A549 (cell line): ENCODE measurements at regions not wholly inside any gene's neighbourhood (a gene's known extent, or its start where the extent isn't known, plus 50 kb on each side); places are given as distances from the start of the nearest gene placed in this dataset.

ENCODE experiments used
- ATAC-seq, 2 experiments: fragments of 200-7000 bp in 1 of 2; fragments of >200 bp in 1 of 2; cut with Nextera tagmentation in 1 of 2; cut with Tn5 transposase in 1 of 2; 3 replicates each; pipeline versions ENCODE4 v1.8.0 to v1.9.1; 2018 to 2020; ENCODE audit warnings: mild to moderate bottlenecking in 1 of 2, moderate library complexity in 1 of 2
- CTCF ChIA-PET: fragments of 300-600 bp; sonication (Branson Sonifier 250); formaldehyde crosslinking; extraction: SDS; loops from one replicate; lab custom pipeline; 2021; ENCODE audit warnings: antibody characterized with exemption, inconsistent platforms; lab: Yijun Ruan, JAX
- POLR2A ChIA-PET: fragments of 350-600 bp; formaldehyde crosslinking; extraction: SDS; loops from one replicate; lab custom pipeline; 2021; ENCODE audit warnings: antibody characterized with exemption, inconsistent platforms; lab: Yijun Ruan, JAX
- DNase-seq, 2 experiments: peaks; one replicate each; pipeline versions ENCODE4 v3.0.0 to v3.0.0-alpha.2; 2011 to 2016; ENCODE audit warnings: low read depth in 1 of 2, low spot score in 1 of 2
- FAIRE-seq: peaks from 2 replicates; lab custom pipeline; 2011; peaks lifted over from hg19 to GRCh38; lab: Jason Lieb, UNC
- H3K27ac ChIP-seq, 2 experiments: fragments of >200 bp; sonication (Bioruptor Twin); formaldehyde crosslinking; 3 replicates each; pipeline ENCODE4 v1.5.1; 2016 to 2017
- H3K4me1 ChIP-seq: fragments of >200 bp; sonication (Bioruptor Twin); formaldehyde crosslinking; 3 replicates; pipeline ENCODE4 v1.6.1; 2016
- H3K4me2 ChIP-seq: fragments of >200 bp; sonication (Bioruptor Twin); formaldehyde crosslinking; 3 replicates; pipeline ENCODE4 v1.6.1; 2016
- H3K4me3 ChIP-seq: fragments of >200 bp; sonication (Bioruptor Twin); formaldehyde crosslinking; 3 replicates; pipeline ENCODE4 v1.5.1; 2016
- H3K9me3 ChIP-seq: fragments of >200 bp; sonication (Bioruptor Twin); formaldehyde crosslinking; 3 replicates; pipeline ENCODE4 v1.6.1; 2016
- BCL3 ChIP-seq: fragments of >200 bp; sonication (Bioruptor Twin); formaldehyde crosslinking; IDR thresholded peaks from 3 replicates; pipeline ENCODE4 v1.6.1; 2016
- CBX2 ChIP-seq: fragments of 200-600 bp; sonication (generic); IDR thresholded peaks from 2 replicates; pipeline ENCODE4 v1.6.1; 2016; ENCODE audit warnings: low read depth, mild to moderate bottlenecking, borderline replicate concordance
- CHD2 ChIP-seq: fragments of 150-350 bp; IDR thresholded peaks from 2 replicates; pipeline ENCODE4 v1.6.1; 2014; ENCODE audit warnings: low read length; ENCODE audit not compliant: partially characterized antibody
- EHF ChIP-seq: fragments of 250-450 bp; sonication (Bioruptor Pico); IDR thresholded peaks from 2 replicates; pipeline ENCODE4 v1.5.0; 2020; ENCODE audit warnings: mild to moderate bottlenecking
- EHMT2 ChIP-seq: fragments of 200-600 bp; sonication (generic); IDR thresholded peaks from 2 replicates; pipeline ENCODE4 v1.6.1; 2016; ENCODE audit warnings: antibody characterized with exemption, low read depth, mild to moderate bottlenecking, moderate library complexity
- ESRRA ChIP-seq: fragments of 150-350 bp; IDR thresholded peaks from 2 replicates; pipeline ENCODE4 v1.6.1; 2014; ENCODE audit warnings: mild to moderate bottlenecking, low read length, borderline replicate concordance
- HEYL ChIP-seq: fragments of 250-450 bp; sonication (Bioruptor Pico); IDR thresholded peaks from 2 replicates; pipeline ENCODE4 v1.8.0; 2021; ENCODE audit warnings: mild to moderate bottlenecking, moderate library complexity
- HMGXB4 ChIP-seq: fragments of 250-450 bp; sonication (Bioruptor Pico); IDR thresholded peaks from 2 replicates; pipeline ENCODE4 v1.5.0; 2021; ENCODE audit warnings: mild to moderate bottlenecking, moderate library complexity, borderline replicate concordance
- HOXB13 ChIP-seq: fragments of 250-450 bp; sonication (Bioruptor Pico); IDR thresholded peaks from 2 replicates; pipeline ENCODE4 v1.5.0; 2020; ENCODE audit warnings: low read depth, mild to moderate bottlenecking, moderate library complexity
- HOXB5 ChIP-seq: fragments of 250-450 bp; sonication (Bioruptor Pico); IDR thresholded peaks from 2 replicates; pipeline ENCODE4 v1.5.0; 2020; ENCODE audit warnings: mild to moderate bottlenecking, moderate library complexity
- MAFK ChIP-seq: fragments of 450-650 bp; IDR thresholded peaks from 2 replicates; pipeline ENCODE4 v1.6.1; 2014; ENCODE audit not compliant: partially characterized antibody
- MAZ ChIP-seq: fragments of 150-350 bp; IDR thresholded peaks from 2 replicates; pipeline ENCODE4 v1.6.1; 2014; ENCODE audit warnings: antibody characterized with exemption, low read depth, low read length, borderline replicate concordance
- MYC ChIP-seq: IDR thresholded peaks from 2 replicates; pipeline ENCODE4 v1.6.1; 2012; ENCODE audit warnings: mild to moderate bottlenecking, inconsistent platforms, low read length, improper control_type of control experiment, borderline replicate concordance
- POLR2A ChIP-seq: IDR thresholded peaks from 2 replicates; pipeline ENCODE4 v1.6.1; 2012; ENCODE audit warnings: mild to moderate bottlenecking, low read length
- RCOR1 ChIP-seq: fragments of 150-350 bp; IDR thresholded peaks from 2 replicates; pipeline ENCODE4 v1.6.1; 2014; ENCODE audit warnings: antibody characterized with exemption, low read length, low read depth
- RFX5 ChIP-seq: fragments of 450-650 bp; IDR thresholded peaks from 2 replicates; pipeline ENCODE4 v1.7.1; 2014; ENCODE audit warnings: antibody characterized with exemption, mild to moderate bottlenecking, moderate library complexity
- RNF2 ChIP-seq: fragments of 200-600 bp; sonication (generic); IDR thresholded peaks from 2 replicates; pipeline ENCODE4 v1.6.1; 2016; ENCODE audit warnings: low read depth, mild to moderate bottlenecking, antibody characterized with exemption, moderate library complexity, borderline replicate concordance
- SMC3 ChIP-seq: fragments of >200 bp; sonication (Bioruptor Twin); formaldehyde crosslinking; IDR thresholded peaks from 3 replicates; pipeline ENCODE4 v1.6.1; 2018; ENCODE audit warnings: inconsistent platforms
- SREBF2 ChIP-seq: fragments of 450-650 bp; IDR thresholded peaks from 2 replicates; pipeline ENCODE4 v1.6.1; 2014; ENCODE audit warnings: mild to moderate bottlenecking, moderate library complexity
- TFCP2L1 ChIP-seq: fragments of 250-450 bp; sonication (Bioruptor Pico); IDR thresholded peaks from 2 replicates; pipeline ENCODE4 v1.5.0; 2021; ENCODE audit warnings: mild to moderate bottlenecking
- USF2 ChIP-seq: fragments of 450-650 bp; IDR thresholded peaks from 2 replicates; pipeline ENCODE4 v1.6.1; 2014; ENCODE audit warnings: antibody characterized with exemption
- ZFP36 ChIP-seq: fragments of 450-650 bp; IDR thresholded peaks from 2 replicates; pipeline ENCODE4 v1.6.1; 2014; ENCODE audit warnings: borderline replicate concordance; ENCODE audit not compliant: partially characterized antibody
- WGBS: methylation state at CpG from one replicate; pipeline ENCODE4 v1.1.6; 2017; ENCODE audit errors: missing lambda C conversion rate; 5-methylcytosine and 5-hydroxymethylcytosine counted together
- TF ChIP-seq, protein P1 (sequence below): IDR thresholded peaks from 2 replicates; pipeline ENCODE4 v1.6.1; 2012
- TF ChIP-seq, protein P2 (sequence below): fragments of >200 bp; sonication (Bioruptor Twin); formaldehyde crosslinking; IDR thresholded peaks from 3 replicates; pipeline ENCODE4 v1.5.1; 2016
- TF ChIP-seq, protein P3 (sequence below): fragments of 250-450 bp; sonication (Bioruptor Pico); IDR thresholded peaks from 2 replicates; pipeline ENCODE4 v1.5.0; 2020; ENCODE audit warnings: low read depth, mild to moderate bottlenecking, moderate library complexity

DNA sequence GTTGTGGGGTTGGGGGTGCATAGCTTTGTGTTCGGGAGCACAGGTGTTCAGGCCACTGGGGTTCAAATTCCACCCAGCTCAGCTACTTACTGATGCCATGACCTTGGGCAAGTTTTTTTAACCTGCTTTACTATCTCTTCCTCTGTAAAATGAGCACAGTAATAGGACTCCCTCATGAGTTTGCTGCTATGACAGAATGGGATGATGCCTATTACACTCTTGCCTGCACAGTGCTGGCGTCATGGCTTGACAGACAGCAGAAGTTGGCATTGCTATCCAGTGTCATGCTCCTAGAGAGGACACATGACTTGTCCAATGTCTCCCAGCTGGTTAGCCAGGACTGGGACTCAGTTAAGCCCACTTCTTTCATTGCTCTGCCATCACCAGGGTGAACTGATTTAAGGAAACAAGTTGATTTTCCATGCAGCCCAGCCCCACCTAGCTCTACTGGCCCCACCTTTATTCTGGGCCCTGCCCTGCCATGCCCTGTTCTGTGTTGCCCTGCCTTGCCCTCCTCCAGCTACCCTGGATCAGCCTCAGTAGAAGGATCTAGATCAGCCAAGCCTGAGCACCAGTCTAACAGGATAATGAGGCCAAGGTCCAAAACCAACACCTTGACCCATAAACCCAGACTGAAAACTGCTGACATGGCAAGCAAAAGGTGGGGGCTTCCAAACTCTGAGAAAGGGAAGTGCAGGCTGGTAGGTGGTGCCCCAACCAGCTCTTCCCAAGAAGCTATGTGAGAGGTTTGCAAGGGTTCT is 155.8 kb upstream of the ATP11B start:
- TF ChIP-seq, protein P1, sequence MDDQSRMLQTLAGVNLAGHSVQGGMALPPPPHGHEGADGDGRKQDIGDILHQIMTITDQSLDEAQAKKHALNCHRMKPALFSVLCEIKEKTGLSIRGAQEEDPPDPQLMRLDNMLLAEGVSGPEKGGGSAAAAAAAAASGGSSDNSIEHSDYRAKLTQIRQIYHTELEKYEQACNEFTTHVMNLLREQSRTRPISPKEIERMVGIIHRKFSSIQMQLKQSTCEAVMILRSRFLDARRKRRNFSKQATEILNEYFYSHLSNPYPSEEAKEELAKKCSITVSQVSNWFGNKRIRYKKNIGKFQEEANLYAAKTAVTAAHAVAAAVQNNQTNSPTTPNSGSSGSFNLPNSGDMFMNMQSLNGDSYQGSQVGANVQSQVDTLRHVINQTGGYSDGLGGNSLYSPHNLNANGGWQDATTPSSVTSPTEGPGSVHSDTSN, result no peak
- TF ChIP-seq MAFK, result peak; percentile 68
- TF ChIP-seq ZFP36, result no peak
- ChIA-PET CTCF (interaction anchor here (1.3 kb wide), 1 partner anchor 19 kb away, joined by 3 read pairs; no protein-coding TSS in a partner anchor), POLR2A (no interaction called here)
- WGBS, result 8% methylated on average over 2 of the region's 2 CpGs
- FAIRE-seq (no peak), DNase-seq (no peak), ATAC-seq (no peak)
- Histone ChIP-seq H3K9me3 (no peaks in the 10 kb centered on the region), H3K4me2 (no peak overlapping the region), H3K27ac (no peak overlapping the region), H3K4me3 (no peak overlapping the region), H3K4me1 (no peaks in the 10 kb centered on the region)

DNA sequence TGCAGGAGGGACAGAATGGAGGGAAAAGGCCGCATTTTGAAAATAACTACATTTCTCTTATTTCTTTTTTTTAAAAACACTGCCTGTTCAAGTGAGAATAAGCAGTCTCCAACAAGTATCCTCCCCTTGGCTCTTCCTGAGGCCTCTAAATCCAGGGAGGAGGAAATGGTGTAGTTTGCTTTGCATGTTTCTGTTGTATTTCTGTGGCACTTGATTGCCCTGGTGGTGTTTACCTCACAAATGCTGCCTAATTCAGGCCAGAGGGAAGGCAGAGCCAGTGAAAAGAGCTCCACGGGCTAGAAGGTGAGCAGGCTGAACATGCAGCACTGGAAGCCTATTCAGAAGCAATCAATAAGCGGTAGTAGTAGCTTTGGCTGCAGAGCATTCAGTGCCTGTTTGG is 149.3 kb upstream of the ATP11B start:
- Histone ChIP-seq H3K4me3 (no peak overlapping the region), H3K27ac (no peak overlapping the region), H3K9me3 (no peaks in the 10 kb centered on the region), H3K4me1 (no peaks in the 10 kb centered on the region), H3K4me2 (no peak overlapping the region)
- DNase-seq (no peak), ATAC-seq (no peak), FAIRE-seq (no peak)
- POLR2A ChIA-PET, result no interaction called here
- 68% methylated on average over 3 of the region's 3 CpGs for WGBS
- no peak for TF ChIP-seq RCOR1
- TF ChIP-seq MAZ, result no peak
- no peak for TF ChIP-seq HMGXB4 (CRISPR knock-in tag)
- TF ChIP-seq HOXB5, result no peak
- TF ChIP-seq POLR2A, result no peak
- TF ChIP-seq RNF2, result no peak
- no peak for TF ChIP-seq HEYL (CRISPR knock-in tag)
- no peak for TF ChIP-seq RFX5
- no peak for TF ChIP-seq MYC
- TF ChIP-seq CBX2, result no peak
- no peak for TF ChIP-seq BCL3
- CTCF ChIA-PET, result interaction anchor here (0.6 to 1.4 kb wide), 3 partner anchors 39 to 1263 kb away, joined by 3 to 4 read pairs (median 3); no protein-coding TSS in a partner anchor

GRCh38 chr3:182644790-182645433 is 148.4 kb upstream of the ATP11B start:
- TF ChIP-seq, protein P2, sequence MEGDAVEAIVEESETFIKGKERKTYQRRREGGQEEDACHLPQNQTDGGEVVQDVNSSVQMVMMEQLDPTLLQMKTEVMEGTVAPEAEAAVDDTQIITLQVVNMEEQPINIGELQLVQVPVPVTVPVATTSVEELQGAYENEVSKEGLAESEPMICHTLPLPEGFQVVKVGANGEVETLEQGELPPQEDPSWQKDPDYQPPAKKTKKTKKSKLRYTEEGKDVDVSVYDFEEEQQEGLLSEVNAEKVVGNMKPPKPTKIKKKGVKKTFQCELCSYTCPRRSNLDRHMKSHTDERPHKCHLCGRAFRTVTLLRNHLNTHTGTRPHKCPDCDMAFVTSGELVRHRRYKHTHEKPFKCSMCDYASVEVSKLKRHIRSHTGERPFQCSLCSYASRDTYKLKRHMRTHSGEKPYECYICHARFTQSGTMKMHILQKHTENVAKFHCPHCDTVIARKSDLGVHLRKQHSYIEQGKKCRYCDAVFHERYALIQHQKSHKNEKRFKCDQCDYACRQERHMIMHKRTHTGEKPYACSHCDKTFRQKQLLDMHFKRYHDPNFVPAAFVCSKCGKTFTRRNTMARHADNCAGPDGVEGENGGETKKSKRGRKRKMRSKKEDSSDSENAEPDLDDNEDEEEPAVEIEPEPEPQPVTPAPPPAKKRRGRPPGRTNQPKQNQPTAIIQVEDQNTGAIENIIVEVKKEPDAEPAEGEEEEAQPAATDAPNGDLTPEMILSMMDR, result no peak
- TF ChIP-seq SREBF2 (no peak), HOXB5 (no peak), MAFK (no peak), EHF (CRISPR knock-in tag) (no peak), ZFP36 (no peak), EHMT2 (no peak), SMC3 (no peak), ESRRA (no peak), TFCP2L1 (CRISPR knock-in tag) (no peak), HOXB13 (CRISPR knock-in tag) (no peak), USF2 (no peak), CHD2 (no peak), RFX5 (no peak)
- TF ChIP-seq, protein P3, sequence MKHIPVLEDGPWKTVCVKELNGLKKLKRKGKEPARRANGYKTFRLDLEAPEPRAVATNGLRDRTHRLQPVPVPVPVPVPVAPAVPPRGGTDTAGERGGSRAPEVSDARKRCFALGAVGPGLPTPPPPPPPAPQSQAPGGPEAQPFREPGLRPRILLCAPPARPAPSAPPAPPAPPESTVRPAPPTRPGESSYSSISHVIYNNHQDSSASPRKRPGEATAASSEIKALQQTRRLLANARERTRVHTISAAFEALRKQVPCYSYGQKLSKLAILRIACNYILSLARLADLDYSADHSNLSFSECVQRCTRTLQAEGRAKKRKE (CRISPR knock-in tag), result no peak
- DNase-seq, result no peak
- FAIRE-seq, result no peak
- H3K27ac ChIP-seq, result no peak overlapping the region
- H3K4me1 ChIP-seq, result no peaks in the 10 kb centered on the region
- ChIA-PET POLR2A (no interaction called here), CTCF (interaction anchor here (0.7 kb wide), 1 partner anchor 51 kb away, joined by 3 read pairs; no protein-coding TSS in a partner anchor)
- H3K4me3 ChIP-seq, result no peak overlapping the region
- H3K4me2 ChIP-seq, result no peak overlapping the region
- no peaks in the 10 kb centered on the region for H3K9me3 ChIP-seq
- ATAC-seq, result no peak
- WGBS, result 68% methylated on average over 5 of the region's 5 CpGs
